HG02970 (cell line): ENCODE measurements at regions not wholly inside any gene's neighbourhood (a gene's known extent, or its start where the extent isn't known, plus 50 kb on each side); places are given as distances from the start of the nearest gene placed in this dataset.
"Not testable (repeated sequence)": the region's sequence is repeated elsewhere in the genome, so short reads cannot be mapped to it uniquely, and the experiment has no call there.

Experiments used
- ATAC-seq: cut with Tn5 transposase; IDR thresholded peaks from one replicate; pipeline ENCODE4 v1.9.1; 2021; ENCODE audit warnings: mild to moderate bottlenecking, moderate library complexity, moderate number of reproducible peaks; ENCODE audit not compliant: unreplicated experiment, low FRiP score

DNA sequence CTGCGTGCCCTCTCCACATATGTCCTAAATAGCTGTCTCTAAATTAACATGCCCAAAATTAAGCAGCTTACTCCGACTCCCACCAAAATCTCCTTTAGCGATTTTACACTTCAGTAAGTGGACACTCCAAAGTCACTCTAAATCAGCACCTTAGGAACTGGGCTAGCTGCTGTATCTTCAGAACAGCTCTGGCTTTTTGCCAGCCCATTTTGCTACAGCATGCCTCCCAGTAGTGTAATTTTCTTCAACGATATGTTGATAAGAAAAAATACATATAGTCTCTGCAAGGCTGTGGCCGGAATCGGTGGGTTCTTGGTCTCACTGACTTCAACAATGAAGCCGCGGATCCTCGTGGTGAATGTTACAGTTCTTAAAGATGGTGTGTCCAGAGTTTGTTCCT, 291.8 kb upstream of the RGPD4 start:
- ATAC-seq = no peak

- not testable (repeated sequence) for ATAC-seq
Measured at GRCh38 chr2:107535905-107536689, 290.6 kb upstream of the RGPD4 start.

DNA sequence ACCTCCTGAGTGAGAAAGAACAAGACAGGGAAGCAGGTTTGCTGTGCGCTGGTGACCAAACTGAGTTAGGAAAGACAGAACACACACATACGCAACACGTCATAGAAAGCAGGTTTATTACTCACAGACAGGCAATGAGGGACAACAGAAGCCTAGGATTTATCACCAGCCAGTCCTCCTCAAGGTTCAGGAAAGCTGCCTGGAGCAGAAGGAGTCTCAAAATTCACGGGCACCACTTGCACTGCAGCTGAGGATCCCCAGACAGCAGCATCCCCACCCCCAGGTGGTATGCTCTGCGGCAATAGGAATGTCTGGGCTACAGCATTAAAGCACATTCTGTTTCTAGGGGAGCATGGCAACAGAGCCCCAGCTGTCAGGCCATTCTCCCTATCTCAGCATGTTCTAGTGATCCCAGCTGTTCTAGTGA, 284.4 kb upstream of the RGPD4 start:
- ATAC-seq = no peak

DNA sequence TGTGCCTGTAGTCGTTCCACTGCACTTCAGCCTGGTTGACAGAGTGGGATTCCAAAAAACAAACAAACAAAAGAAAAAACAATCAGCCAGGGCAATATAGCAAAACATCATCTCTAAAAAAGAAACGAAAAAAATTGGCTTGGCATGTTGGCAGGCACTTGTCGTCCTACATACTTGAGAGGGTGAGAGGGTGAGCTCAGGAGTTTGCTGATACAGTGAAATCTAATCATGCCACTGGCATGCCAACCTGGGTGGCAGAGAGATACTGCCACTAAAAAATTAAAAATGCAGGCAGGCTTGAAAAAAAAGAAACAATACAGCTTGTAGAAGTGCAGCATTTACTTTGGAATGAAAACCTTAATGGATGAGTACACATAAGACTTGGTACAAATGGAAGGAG, 282.9 kb upstream of the RGPD4 start:
- ATAC-seq = no peak

DNA sequence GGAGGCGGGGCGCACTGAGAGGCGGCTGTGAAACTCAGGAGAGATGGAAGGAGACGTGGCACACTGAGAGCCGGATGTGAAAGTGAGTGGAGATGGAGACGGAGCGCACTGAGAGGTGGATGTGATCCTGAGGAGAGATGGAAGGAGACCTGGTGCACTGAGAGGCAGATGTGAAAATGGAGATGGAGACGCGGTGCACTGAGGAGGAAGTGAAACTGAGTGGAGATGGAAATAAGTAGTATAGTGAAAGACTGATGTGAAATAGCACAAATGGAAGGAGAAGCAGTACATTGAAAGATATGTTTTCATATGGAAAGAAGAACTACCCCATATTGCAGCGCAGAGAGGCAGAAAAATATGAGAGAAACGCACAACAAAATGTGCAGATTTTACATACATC, 281.6 kb upstream of the RGPD4 start:
- ATAC-seq = no peak

DNA sequence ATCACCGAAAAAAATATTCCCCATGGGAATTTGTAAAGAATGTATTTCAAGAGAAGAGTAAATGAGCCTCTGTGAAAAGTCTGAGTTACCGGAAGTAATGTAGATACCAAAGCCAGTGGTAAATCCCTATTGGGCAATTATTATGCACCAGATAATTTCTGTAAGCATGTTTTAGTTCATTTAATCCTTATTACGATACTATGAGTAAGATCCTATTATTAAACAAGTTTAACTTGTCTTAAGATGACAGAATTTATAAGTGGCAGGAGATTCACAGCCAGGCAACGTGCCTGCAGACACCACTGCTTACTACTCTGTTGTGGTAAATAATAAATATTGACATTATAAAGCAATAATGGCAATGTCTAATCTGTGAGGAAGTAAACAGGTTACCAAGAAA, 280.8 kb upstream of the RGPD4 start:
- ATAC-seq = no peak

DNA sequence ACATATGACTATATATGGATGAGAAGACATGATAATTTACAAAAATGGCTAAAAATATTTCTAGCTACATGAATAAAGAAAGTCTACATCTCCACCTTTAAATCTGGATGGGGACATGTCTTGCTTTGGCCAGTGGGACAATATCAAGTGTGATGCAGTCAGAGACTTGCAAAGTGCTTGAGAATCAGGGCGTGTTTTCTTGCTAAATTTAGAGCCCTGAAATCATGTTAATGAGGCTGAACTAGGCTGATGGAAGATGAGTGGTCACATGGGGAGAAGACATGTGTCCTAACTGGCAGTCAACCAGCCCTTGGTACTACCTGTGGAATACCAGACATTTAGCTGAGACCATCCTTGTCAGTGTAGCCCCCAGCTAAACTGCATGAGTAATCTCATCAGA, 278.5 kb upstream of the RGPD4 start:
- ATAC-seq = no peak

DNA sequence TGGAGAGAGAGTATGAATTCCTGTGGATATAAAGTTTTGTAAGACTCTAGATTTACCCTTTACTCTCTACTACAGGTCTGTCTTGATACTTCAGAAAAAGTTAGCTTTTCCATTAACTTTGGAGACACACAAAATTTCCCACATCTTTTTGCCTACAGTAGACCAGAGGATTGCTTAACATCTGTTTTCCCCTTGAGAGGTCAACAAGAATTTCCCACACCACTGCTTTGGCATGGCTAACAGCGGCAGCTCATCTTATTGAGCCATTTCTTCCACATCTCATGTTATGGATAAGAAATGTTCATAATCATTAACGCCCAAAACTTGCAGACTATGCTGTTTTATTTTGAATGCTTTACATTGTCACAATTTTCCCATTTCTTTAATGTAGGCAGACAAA, 273.6 kb upstream of the RGPD4 start:
- no peak for ATAC-seq

GRCh38 chr2:107553539-107553938, 273.2 kb upstream of the RGPD4 start:
- no peak for ATAC-seq

- no peak for ATAC-seq
Measured at GRCh38 chr2:107556038-107556627, 270.6 kb upstream of the RGPD4 start.

DNA sequence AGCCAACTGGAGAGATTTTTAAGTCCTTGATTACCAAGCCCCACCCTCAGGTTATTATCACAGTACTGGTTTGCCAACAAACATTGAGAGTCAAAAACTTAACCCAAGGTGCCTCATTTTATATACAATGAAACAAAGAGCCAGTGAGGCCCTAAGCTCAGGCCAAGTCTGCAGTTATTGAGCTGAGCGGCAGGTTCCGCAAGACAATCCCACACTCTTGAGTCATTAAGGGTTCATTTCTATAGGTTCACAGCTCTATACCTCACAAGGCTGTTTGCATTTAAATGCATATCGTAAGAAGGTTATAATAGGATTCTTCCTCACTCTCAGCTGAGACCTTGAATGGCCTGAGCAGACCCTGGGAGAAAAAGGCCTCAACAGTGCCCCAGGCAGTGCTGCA, 268.4 kb upstream of the RGPD4 start:
- no peak for ATAC-seq

- no peak for ATAC-seq
Measured at GRCh38 chr2:107569496-107569895, 257.2 kb upstream of the RGPD4 start.

- no peak for ATAC-seq
Measured at GRCh38 chr2:107570876-107571275, 255.8 kb upstream of the RGPD4 start.

GRCh38 chr2:107572890-107573289, 253.8 kb upstream of the RGPD4 start:
- not testable (repeated sequence) for ATAC-seq

- ATAC-seq = no peak
Measured at GRCh38 chr2:107576991-107577390, 249.7 kb upstream of the RGPD4 start.

DNA sequence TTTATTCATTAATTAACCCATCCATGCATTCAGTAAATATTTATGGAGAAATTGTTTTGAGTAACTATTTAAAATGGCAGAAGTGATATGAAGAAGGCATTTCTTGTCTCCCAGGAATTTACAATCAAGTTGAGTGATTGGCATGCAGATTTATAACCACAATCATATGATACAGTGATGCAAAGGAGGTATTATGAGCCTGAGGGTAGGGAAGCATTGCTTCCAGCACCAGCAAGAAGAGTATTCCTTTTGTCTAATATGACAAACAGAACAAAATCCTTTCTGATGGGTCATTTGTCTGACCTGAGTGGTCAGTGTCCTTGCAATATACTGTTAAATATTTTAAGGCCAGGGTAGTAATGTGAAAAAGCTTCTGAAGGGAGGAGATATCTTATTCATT, 244.2 kb upstream of the RGPD4 start:
- ATAC-seq = no peak

GRCh38 chr2:107584577-107584976, 242.1 kb upstream of the RGPD4 start:
- ATAC-seq = no peak

DNA sequence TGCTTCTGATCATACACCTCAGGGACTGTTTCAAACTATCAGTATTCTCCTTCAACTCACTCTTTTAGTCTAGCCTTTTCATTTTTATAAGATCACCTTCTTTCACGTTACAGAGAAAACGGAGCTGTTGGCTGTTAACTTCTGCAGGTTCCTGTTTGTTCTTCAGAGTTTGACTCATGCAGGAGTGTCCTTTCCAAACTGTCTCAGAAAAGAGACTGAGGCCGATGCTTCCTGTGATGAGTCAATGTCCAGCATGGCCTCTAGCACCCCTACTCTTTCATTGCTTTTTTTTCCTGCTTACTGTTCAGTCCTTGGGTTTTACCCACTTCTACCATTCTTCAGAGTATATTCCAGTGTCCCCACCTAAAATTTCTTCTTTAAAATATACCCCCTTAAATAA, 240.8 kb upstream of the RGPD4 start:
- ATAC-seq = no peak

DNA sequence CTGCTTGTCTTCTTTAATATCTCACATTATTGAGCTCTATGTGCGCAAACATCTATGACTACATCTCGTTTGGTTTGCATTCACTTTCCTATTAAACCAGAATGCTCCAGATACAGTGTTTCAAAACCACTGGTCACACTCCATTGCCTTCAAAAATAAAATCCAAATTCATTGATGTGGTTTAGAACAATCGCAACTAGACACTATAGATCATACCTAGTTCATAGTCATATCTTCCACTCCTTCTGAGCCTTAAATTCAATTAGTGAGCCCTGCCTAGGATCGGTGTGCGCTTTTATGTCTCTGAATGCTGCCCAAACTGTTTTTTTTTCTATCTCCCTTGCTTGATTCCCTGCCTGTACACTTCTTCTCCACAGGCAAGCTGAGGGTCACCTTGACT, 238.5 kb upstream of the RGPD4 start:
- ATAC-seq = no peak

GRCh38 chr2:107589079-107589491, 237.6 kb upstream of the RGPD4 start:
- ATAC-seq = no peak

DNA sequence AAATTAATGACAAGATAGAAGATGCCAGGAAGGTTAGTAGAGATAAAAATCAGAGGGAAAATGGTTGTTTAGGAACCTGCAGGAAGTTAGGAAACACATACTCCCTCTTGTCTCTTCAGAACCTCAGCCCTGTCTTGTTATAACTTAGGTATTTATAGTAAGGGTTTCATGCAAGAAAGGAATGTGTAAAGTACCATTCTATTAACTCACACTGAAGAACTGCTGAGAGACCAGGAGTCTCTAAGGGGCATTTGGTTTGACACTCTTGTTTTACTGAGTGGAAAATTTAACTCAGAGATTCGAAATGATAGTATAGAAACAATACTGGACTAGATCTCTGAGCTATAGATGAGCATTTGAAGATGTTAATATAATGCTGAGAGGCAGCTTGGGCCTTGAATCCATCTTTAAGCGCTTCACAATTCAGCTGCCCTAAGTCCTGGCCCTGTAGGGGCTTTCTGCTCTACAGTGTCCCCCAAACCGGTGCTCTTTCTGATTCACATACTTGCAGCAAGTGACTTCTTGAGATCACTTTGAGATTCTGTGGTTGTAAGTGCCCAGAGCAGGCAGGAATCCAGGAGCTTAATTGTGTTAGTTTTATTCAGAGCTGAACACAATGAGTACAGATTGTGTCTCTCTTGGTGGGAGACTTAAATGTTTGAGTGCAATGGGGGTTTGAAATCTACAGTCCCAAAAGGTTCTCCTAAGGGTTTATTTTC, 235.0 kb upstream of the RGPD4 start:
- ATAC-seq = no peak

DNA sequence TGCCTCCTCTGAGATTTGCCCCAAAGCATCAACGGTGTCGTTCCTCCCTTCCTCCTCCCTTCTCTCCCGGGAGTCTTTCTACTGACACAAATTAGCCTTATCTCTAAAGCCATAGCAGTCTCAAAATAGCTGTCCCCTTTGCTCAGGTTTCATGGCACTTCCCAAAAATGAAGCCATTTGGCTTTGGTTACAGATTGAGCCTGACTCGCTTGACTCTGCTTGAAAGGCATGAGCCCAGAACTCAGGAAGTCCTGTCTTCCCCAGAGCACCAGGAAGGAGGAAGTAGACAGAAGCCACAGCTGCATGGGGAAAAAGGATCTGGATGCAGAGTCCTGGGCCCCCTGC, 234.4 kb upstream of the RGPD4 start:
- no peak for ATAC-seq
